AG04449 (cell line): ENCODE measurements at regions not wholly inside any gene's neighbourhood (a gene's known extent, or its start where the extent isn't known, plus 50 kb on each side); places are given as distances from the start of the nearest gene placed in this dataset.
"Not testable (repeated sequence)": the region's sequence is repeated elsewhere in the genome, so short reads cannot be mapped to it uniquely, and the experiment has no call there.

Experiments used
- CTCF ChIA-PET: fragments of 350-600 bp; formaldehyde crosslinking; extraction: SDS; loops from one replicate; lab custom pipeline; 2021; ENCODE audit warnings: antibody characterized with exemption; lab: Yijun Ruan, JAX
- POLR2A ChIA-PET: fragments of 400-600, 350-600 bp; formaldehyde crosslinking; extraction: SDS; loops from one replicate; lab custom pipeline; 2020; ENCODE audit warnings: antibody characterized with exemption, inconsistent platforms; lab: Yijun Ruan, JAX
- DNase-seq: peaks from one replicate; pipeline ENCODE4 v3.0.0-alpha.2; 2010; ENCODE audit warnings: low read depth, low spot score
- H3K4me3 ChIP-seq: 2 replicates; pipeline ENCODE4 v1.5.1; 2011; ENCODE audit warnings: low read depth, mild to moderate bottlenecking, control low read depth, low read length
- CTCF ChIP-seq: IDR thresholded peaks from one replicate; pipeline ENCODE4 v1.5.1; 2011; ENCODE audit warnings: mild to moderate bottlenecking, moderate library complexity, low read length, control low read depth, inconsistent platforms; ENCODE audit not compliant: insufficient read depth; ENCODE audit errors: missing control alignments

DNA sequence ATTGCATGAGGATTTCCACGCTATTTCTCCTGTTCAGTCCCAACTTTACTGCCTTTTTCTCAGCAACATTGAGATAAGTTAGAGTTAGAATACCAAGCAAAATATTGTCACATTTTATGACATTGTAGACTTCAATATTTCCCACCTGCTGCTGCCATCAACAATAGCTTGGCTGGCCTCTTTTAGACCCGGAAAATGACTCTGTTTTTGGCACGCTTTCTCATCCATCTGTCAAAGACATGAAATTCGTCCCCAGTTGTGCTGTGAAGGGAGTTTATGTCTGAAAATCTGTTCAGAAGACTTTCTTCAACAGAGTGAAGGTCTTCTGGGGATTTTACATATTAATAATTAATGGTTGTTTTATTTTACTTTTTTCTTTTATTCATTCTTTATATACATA, 857.3 kb downstream of the FRK start:
- DNase-seq: no peak
- no peak overlapping the region for H3K4me3 ChIP-seq
- TF ChIP-seq CTCF: no peak
- ChIA-PET POLR2A (no interaction called here), CTCF (no interaction called here)

DNA sequence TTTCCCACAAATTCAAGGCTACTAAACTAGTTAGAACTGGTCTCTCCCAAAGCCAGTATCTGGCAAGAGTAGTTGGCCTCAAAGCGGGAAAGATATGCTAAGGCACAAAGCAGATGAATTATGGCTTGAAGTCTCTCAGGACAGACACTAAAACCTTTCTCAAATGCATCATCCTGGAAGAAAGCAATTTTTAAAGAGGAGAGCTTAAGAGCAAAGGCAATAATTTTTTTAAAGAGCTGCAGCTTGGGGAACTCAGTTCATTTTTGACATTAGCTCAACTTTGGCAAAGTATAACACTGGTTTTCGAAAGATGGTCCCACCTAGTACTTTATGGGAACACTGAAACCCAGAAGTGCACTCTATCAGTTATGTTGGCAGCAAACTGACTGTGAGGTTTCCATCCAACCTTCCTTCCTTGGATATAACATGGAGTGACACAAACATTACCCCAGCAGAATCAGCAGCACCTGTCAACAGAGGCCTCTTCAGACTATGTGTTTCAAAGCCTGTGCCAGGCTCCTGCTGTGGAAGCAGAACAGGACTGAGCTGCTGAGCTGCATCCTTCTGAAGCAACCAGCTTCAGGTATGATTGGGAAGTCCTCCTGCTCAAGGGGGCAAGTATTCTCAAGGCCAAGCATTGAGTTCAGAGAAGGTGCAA, 852.3 kb upstream of the HS3ST5 start:
- no peak overlapping the region for H3K4me3 ChIP-seq
- TF ChIP-seq CTCF: no peak
- ChIA-PET CTCF (no interaction called here), POLR2A (no interaction called here)
- DNase-seq: no peak

- no peak overlapping the region for H3K4me3 ChIP-seq
- CTCF ChIA-PET: no interaction called here
- TF ChIP-seq CTCF: no peak
- DNase-seq: no peak
- POLR2A ChIA-PET: no interaction called here
Observed at GRCh38 chr6:115191989-115192388, 849.2 kb upstream of the HS3ST5 start.

GRCh38 chr6:115190534-115190933, 847.7 kb upstream of the HS3ST5 start:
- CTCF ChIA-PET: no interaction called here
- no peak for TF ChIP-seq CTCF
- no peak for DNase-seq
- POLR2A ChIA-PET: no interaction called here
- no peak overlapping the region for H3K4me3 ChIP-seq

DNA sequence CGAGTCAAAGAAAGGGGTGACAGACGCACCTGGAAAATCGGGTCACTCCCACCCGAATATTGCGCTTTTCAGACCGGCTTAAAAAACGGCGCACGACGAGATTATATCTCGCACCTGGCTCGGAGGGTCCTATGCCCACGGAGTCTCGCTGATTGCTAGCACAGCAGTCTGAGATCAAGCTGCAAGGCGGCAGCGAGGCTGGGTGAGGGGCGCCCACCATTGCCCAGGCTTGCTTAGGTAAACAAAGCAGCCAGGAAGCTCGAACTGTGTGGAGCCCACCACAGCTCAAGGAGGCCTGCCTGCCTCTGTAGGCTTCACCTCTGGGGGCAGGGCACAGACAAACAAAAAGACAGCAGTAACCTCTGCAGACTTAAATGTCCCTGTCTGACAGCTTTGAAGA, 832.6 kb upstream of the HS3ST5 start:
- H3K4me3 ChIP-seq, POLR2A ChIA-PET, DNase-seq, CTCF ChIA-PET: not testable (repeated sequence)

- DNase-seq, POLR2A ChIA-PET, CTCF ChIA-PET, H3K4me3 ChIP-seq: not testable (repeated sequence)
Observed at GRCh38 chr6:115165912-115166311, 823.1 kb upstream of the HS3ST5 start.

GRCh38 chr6:115159733-115160132, 816.9 kb upstream of the HS3ST5 start:
- H3K4me3 ChIP-seq: no peak overlapping the region
- no peak for TF ChIP-seq CTCF
- ChIA-PET POLR2A (no interaction called here), CTCF (no interaction called here)
- DNase-seq: no peak
